Heart left ventricle (tissue), 16 donors: ENCODE measurements at regions not wholly inside any gene's neighbourhood (a gene's known extent, or its start where the extent isn't known, plus 50 kb on each side); places are given as distances from the start of the nearest gene placed in this dataset.

Source experiments
- ATAC-seq, 4 donors: fragments of 200-7000 bp; cut with Tn5 transposase; one replicate each; pipeline ENCODE4 v1.9.1; 2020 to 2022; ENCODE audit warnings: moderate library complexity in 4 of 4, mild to moderate bottlenecking in 3 of 4, moderate number of reproducible peaks in 1 of 4
- DNase-seq, 5 donors: peaks; one replicate each; pipeline ENCODE4 v3.0.0-alpha.2; 2020
- H3K27ac ChIP-seq, 12 donors: fragments of 200-600 bp; sonication (generic) in 4 of 12; one replicate each; pipeline versions ENCODE4 v1.5.0 to v1.8.0; 2016 to 2022; ENCODE audit warnings: mild to moderate bottlenecking in 2 of 12
- H3K27me3 ChIP-seq, 9 donors: fragments of 200-600 bp; sonication (generic) in 2 of 9; one replicate each; pipeline versions ENCODE4 v1.5.1 to v1.8.0; 2016 to 2022; ENCODE audit warnings: mild to moderate bottlenecking in 3 of 9
- H3K36me3 ChIP-seq, 9 donors: fragments of 200-600 bp; sonication (generic) in 2 of 9; one replicate each; pipeline versions ENCODE4 v1.5.0 to v1.8.0; 2018 to 2022; ENCODE audit warnings: mild to moderate bottlenecking in 2 of 9
- H3K4me1 ChIP-seq, 12 donors: fragments of 200-600 bp; sonication (generic) in 4 of 12; one replicate each; pipeline versions ENCODE4 v1.5.0 to v1.8.0; 2016 to 2022; ENCODE audit warnings: mild to moderate bottlenecking in 3 of 12
- H3K4me3 ChIP-seq, 12 donors: fragments of 200-600 bp; sonication (generic) in 4 of 12; one replicate each; pipeline versions ENCODE4 v1.5.0 to v1.8.0; 2017 to 2022; ENCODE audit warnings: mild to moderate bottlenecking in 9 of 12, moderate library complexity in 4 of 12
- H3K9me3 ChIP-seq, 12 donors: fragments of 200-600 bp; sonication (generic) in 4 of 12; one replicate each; pipeline versions ENCODE4 v1.5.0 to v1.8.0; 2016 to 2022; ENCODE audit warnings: mild to moderate bottlenecking in 1 of 12
- POLR2A ChIP-seq, 2 donors: fragments of 450-650 bp; IDR thresholded peaks; one replicate each; pipeline ENCODE4 v1.6.1; 2017; ENCODE audit warnings: antibody characterized with exemption in 2 of 2, mild to moderate bottlenecking in 2 of 2, moderate library complexity in 2 of 2
- WGBS, 4 donors: extraction: QIAGEN DNeasy Blood & Tissue Kit in 2 of 4; methylation state at CpG; one replicate each; pipeline versions ENCODE4 v1.1.5 to v1.1.7; 2013 to 2018; 5-methylcytosine and 5-hydroxymethylcytosine counted together
- intact Hi-C, 10 donors: fragments of 100-400 bp; cut with DNase I; formaldehyde crosslinking; loops; one replicate each; pipeline versions ENCODE4 v1.11.1 to v1.14.2; 2022
- TF ChIP-seq, protein P1 (sequence below), 12 donors: fragments of 200-600 bp; sonication (generic) in 4 of 12; IDR thresholded peaks; one replicate each; pipeline versions ENCODE4 v1.5.0 to v1.8.0; 2018 to 2022; ENCODE audit warnings: antibody characterized with exemption in 12 of 12, mild to moderate bottlenecking in 5 of 12
- donor health status: ischemic (EF 13 %, LVEDD 7.1; RV severe dilation, severe dysfunction).
- donor health status: healthy with polysubstance abuse.
- donor health status: DM: no; HTN: yes; CAD: no.
- donor health status: DM: no; HTN: no; CAD: no.
- donor health status: ischemic (EF 25% LVEDD 6.9; RV normal size, moderate dysfunction).
- donor health status: ischemic (EF 25% LVEDD 5.7; RV mildly dilated, moderate dysfunction).
- donor health status: healthy.
- donor health status: DM: yes; HTN: yes; CAD: no.
- donor health status: ischemic (EF 35%, LVEDD 5.7; RV mildly dilated, moderate dysfunction).
- donor health status: nonischemic (EF 11% LVEDD 7.7; RV severe dilation, severe dysfunction).
- donor health status: DM: yes; HTN: yes; CAD: no.
- donor health status: PGD.
- donor health status: ischemic (EF 29% LVEDD 5.4; RV normal size, mild dysfunction).
- donor health status: nonischemic (EF 23%, LVEDD 6.1; RV moderate dilation, normal function).

DNA sequence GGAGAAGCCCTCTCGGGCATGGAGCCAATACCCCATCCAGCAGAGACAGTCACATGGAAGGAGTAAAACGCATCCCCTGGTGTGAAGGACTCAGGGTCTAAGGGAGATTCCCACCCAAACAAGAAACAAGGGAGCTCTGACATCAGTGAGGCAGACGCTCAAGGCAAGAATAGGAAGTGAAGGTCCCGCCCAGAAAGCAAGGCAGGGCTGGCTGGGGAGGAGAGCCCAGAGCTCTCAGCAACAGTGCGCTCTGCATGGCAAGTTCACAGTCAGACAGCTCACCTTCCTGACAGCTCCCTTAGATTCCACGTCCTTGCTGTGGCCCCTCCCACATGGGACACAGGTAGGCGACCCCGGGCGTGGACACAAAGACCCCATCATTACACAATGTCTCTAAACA, 85.6 kb downstream of the TTLL2 start:
- Histone ChIP-seq H3K36me3 (no peaks in the 10 kb centered on the region), H3K9me3 (no peaks in the 10 kb centered on the region), H3K4me1 (no peaks in the 10 kb centered on the region), H3K27me3 (peaks cover 0 to 10% (median 0%) of the 10 kb centered on the region in 9 donors), H3K27ac (no peak overlapping the region), H3K4me3 (no peak overlapping the region)
- no peak for DNase-seq
- intact Hi-C loops = no loop called here
- TF ChIP-seq, protein P1, sequence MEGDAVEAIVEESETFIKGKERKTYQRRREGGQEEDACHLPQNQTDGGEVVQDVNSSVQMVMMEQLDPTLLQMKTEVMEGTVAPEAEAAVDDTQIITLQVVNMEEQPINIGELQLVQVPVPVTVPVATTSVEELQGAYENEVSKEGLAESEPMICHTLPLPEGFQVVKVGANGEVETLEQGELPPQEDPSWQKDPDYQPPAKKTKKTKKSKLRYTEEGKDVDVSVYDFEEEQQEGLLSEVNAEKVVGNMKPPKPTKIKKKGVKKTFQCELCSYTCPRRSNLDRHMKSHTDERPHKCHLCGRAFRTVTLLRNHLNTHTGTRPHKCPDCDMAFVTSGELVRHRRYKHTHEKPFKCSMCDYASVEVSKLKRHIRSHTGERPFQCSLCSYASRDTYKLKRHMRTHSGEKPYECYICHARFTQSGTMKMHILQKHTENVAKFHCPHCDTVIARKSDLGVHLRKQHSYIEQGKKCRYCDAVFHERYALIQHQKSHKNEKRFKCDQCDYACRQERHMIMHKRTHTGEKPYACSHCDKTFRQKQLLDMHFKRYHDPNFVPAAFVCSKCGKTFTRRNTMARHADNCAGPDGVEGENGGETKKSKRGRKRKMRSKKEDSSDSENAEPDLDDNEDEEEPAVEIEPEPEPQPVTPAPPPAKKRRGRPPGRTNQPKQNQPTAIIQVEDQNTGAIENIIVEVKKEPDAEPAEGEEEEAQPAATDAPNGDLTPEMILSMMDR (IDR thresholded peaks at IDR 0.05) = no peak
- no peak for TF ChIP-seq POLR2A (IDR thresholded peaks at IDR 0.05)
- no peak for ATAC-seq
- 74 to 83% (median 80%) methylated on average over 9 of the region's 9 CpGs for WGBS, 4 donors

DNA sequence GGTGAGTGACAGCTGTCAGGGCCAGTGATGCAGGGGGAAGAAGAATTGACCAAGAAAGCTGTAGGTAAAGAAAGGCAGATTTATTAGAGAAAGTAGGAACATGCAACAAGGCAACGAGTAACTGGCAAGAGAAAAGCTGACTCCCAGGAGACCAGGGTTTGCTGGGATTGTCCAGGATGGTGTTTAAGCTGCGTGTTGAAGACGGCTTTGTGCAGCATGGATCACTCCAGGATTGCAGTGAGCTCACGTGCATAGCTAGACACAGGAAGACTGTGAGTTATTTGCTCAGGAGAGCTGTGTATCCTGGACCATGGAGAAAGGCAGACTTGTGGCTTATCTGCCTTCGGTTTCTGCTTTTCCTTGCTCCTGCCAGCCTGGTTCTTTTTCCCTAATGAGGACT, 87.6 kb downstream of the TTLL2 start:
- DNase-seq (no peak), ATAC-seq (no peak)
- H3K4me3 ChIP-seq = no peak overlapping the region
- no peak overlapping the region for H3K27ac ChIP-seq
- H3K27me3 ChIP-seq = peaks cover 0 to 7% (median 0%) of the 10 kb centered on the region in 9 donors
- WGBS, 4 donors = 55 to 65% (median 61%) methylated on average over 5 of the region's 5 CpGs
- H3K9me3 ChIP-seq = no peaks in the 10 kb centered on the region
- no peaks in the 10 kb centered on the region for H3K4me1 ChIP-seq
- TF ChIP-seq, protein P1 (IDR thresholded peaks at IDR 0.05) = no peak
- TF ChIP-seq POLR2A (IDR thresholded peaks at IDR 0.05) = no peak
- no peaks in the 10 kb centered on the region for H3K36me3 ChIP-seq
- intact Hi-C loops = no loop called here

DNA sequence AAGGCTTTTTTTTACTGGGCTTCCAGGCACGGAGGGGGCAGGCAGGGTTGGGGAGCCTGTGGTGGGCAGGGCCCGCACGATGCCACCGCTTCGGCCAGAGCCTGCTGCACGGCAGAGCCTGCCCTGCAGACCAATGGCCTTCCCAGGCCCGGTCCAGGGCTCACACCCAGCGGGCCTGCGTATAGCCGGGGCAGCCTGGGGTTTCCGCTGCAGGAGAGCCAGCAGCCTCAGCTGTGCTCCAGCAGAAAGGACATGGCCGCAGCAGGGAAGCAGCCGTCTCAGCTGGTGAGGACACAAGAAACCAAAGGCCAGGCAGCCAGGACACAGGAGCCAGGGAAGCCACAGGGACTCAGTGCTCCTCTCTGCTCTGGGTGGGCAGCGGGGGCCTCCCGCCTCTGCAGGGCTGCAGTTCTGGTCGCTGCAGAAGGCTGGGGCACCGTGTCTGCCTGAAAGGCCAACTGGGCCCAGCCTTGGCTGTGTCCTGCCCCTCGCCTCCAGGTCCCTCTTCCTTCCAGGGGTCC, 90.6 kb downstream of the TTLL2 start:
- WGBS, 4 donors = 86 to 90% (median 89%) methylated on average over 8 to 18 of the region's 18 CpGs
- no peak overlapping the region for H3K27ac ChIP-seq
- intact Hi-C loops = no loop called here
- no peaks in the 10 kb centered on the region for H3K9me3 ChIP-seq
- no peak for DNase-seq
- no peak overlapping the region for H3K4me3 ChIP-seq
- H3K27me3 ChIP-seq = peaks cover 0 to 30% (median 3%) of the 10 kb centered on the region in 9 donors
- no peaks in the 10 kb centered on the region for H3K36me3 ChIP-seq
- H3K4me1 ChIP-seq = no peaks in the 10 kb centered on the region
- TF ChIP-seq, protein P1 (IDR thresholded peaks at IDR 0.05) = no peak
- TF ChIP-seq POLR2A (IDR thresholded peaks at IDR 0.05) = no peak
- no peak for ATAC-seq

DNA sequence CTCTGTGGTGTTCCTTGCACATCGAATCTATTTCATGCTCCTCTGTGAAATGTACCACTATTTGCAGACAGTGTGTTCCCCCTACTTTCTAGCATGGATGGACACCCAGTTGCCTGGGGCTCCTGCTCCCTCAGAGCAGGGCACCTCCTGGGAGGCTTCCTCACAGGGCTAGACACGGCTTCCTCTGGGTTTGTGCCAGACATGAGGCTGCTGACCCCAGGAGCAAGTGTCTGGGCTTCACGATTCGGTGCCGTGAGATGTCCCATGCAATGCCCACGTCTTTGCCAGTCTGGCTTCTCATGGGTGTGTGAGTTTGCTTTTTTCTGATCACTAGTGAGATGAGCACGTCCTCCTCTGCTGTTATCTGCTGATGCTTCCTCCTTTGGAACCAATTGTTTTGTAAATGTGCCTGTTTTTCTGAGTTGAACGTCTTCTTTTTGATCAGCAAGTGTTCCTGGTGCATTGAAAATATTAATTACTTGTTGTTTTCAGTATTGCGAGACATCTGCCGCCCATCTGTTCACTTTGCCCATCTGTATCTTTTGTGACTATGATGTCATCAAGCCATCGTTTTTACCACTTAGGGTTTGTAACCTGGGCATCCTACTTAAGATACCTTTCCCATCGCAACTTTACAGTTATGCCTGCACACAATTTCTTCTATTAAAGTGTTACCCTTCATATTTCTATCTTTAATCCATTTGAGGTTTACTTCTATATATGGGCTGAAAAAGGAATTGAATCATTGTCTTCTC, 92.0 kb downstream of the TTLL2 start:
- 71 to 82% (median 73%) methylated on average over 12 of the region's 12 CpGs for WGBS, 4 donors
- Histone ChIP-seq H3K4me1 (no peaks in the 10 kb centered on the region), H3K27me3 (peaks cover 0 to 29% (median 3%) of the 10 kb centered on the region in 9 donors), H3K9me3 (no peaks in the 10 kb centered on the region), H3K36me3 (no peaks in the 10 kb centered on the region), H3K27ac (no peak overlapping the region), H3K4me3 (no peak overlapping the region)
- DNase-seq (no peak), ATAC-seq (no peak)
- intact Hi-C loops = no loop called here
- no peak for TF ChIP-seq POLR2A (IDR thresholded peaks at IDR 0.05)
- TF ChIP-seq, protein P1 (IDR thresholded peaks at IDR 0.05) = no peak
